ENCODE measurements at regions not wholly inside any gene's neighbourhood (a gene's known extent, or its start where the extent isn't known, plus 50 kb on each side); places are given as distances from the start of the nearest gene placed in this dataset.

- Histone ChIP-seq H4K91ac (ENCODE audit: insufficient read length, low read depth, low read length) (no peak overlapping the region), H4K5ac (ENCODE audit: insufficient read length, low read depth, low read length) (no peak overlapping the region), H2BK120ac (ENCODE audit: low read depth, low read length, poor library complexity, severe bottlenecking) (no peak overlapping the region), H4K8ac (replicated peaks; ENCODE audit: insufficient read length, low read depth, low read length) (no peak overlapping the region), H3K79me1 (ENCODE audit: insufficient read depth, low read depth, low read length, poor library complexity, severe bottlenecking) (no peaks in the 10 kb centered on the region), H3K27me3 (ENCODE audit: insufficient read depth, low read length) (no peaks in the 10 kb centered on the region), H2AK5ac (ENCODE audit: insufficient read length, low read length) (no peak overlapping the region), H2BK12ac (ENCODE audit: insufficient read length, low read depth, low read length) (no peak overlapping the region), H3K23ac (ENCODE audit: insufficient read length, low read depth, low read length) (no peak overlapping the region), H3K18ac (ENCODE audit: insufficient read length, low read depth, low read length) (no peak overlapping the region), H2BK15ac (ENCODE audit: low read depth, low read length) (no peak overlapping the region), H3K14ac (ENCODE audit: insufficient read depth, low read length) (no peak overlapping the region), H3K9ac (ENCODE audit: extremely low read depth, insufficient read length, low read length) (no peak overlapping the region), H3K4ac (ENCODE audit: low read depth, low read length) (no peak overlapping the region), H3K4me2 (ENCODE audit: insufficient read depth, insufficient read length, low read length) (no peak overlapping the region), H3T11ph (ENCODE audit: low read length) (no peak overlapping the region), H3K27ac (ENCODE audit: insufficient read length, low read depth, low read length) (no peak overlapping the region), H3K56ac (ENCODE audit: insufficient read length, low read depth, low read length) (no peak overlapping the region), H2BK20ac (ENCODE audit: low read depth, low read length, poor library complexity, severe bottlenecking) (no peak overlapping the region), H2BK5ac (ENCODE audit: insufficient read length, low read length) (no peak overlapping the region), H2AFZ (ENCODE audit: low read length) (no peak overlapping the region), H4K20me1 (ENCODE audit: control insufficient read depth, insufficient read depth, insufficient read length) (no peaks in the 10 kb centered on the region), H3K4me1 (ENCODE audit: insufficient read depth, low read length) (peaks cover 8% of the 10 kb centered on the region; the same call in 1 of the 2 replicates), H3K79me2 (ENCODE audit: insufficient read depth, low read length) (no peaks in the 10 kb centered on the region), H3K9me3 (ENCODE audit: control insufficient read depth, low read depth, low read length) (no peaks in the 10 kb centered on the region), H3K23me2 (ENCODE audit: insufficient read length, low read depth, low read length, poor library complexity, severe bottlenecking) (no peaks in the 10 kb centered on the region)
- no peak for DNase-seq
- H3K9me3 Mint-ChIP-seq: no peaks in the 10 kb centered on the region
- H3K36me3 Mint-ChIP-seq (ENCODE audit: insufficient read depth in 1 of 3, low read depth in 3 of 3): no peaks in the 10 kb centered on the region
- WGBS (ENCODE audit: extremely low coverage, insufficient read length, low lambda C conversion rate): no CpG with 5 or more reads among the region's 12 CpGs
- peak overlapping the region in 1 of 3 experiments; percentile 58; a peak in 2 of 7 replicates for H3K27ac Mint-ChIP-seq
- no peak for TF ChIP-seq CTCF (conservative IDR thresholded peaks at IDR 0.05)
- no peak overlapping the region for H3K4me3 Mint-ChIP-seq
- peaks cover 6% of the 10 kb centered on the region for H3K27me3 Mint-ChIP-seq (ENCODE audit: low read depth)
- H3K4me1 Mint-ChIP-seq: peaks cover 47 to 53% of the 10 kb centered on the region in 2 experiments
These were observed 111.7 kb upstream of the IRF2BP2 start for GRCh38 chr1:234721476-234722269.

Measured in H9 (cell line).